CD8-positive, alpha-beta memory T cell (primary cell): ENCODE measurements at regions not wholly inside any gene's neighbourhood (a gene's known extent, or its start where the extent isn't known, plus 50 kb on each side); places are given as distances from the start of the nearest gene placed in this dataset.

Experiments
- CTCF ChIA-PET: fragments of 350-600 bp; sonication (Branson Sonifier 250); formaldehyde crosslinking; loops from one replicate; lab custom pipeline; 2021; ENCODE audit warnings: antibody characterized with exemption; lab: Charles Lee
- POLR2A ChIA-PET: fragments of 350-600 bp; sonication (Branson Sonifier 250); formaldehyde crosslinking; loops from one replicate; lab custom pipeline; 2021; ENCODE audit warnings: antibody characterized with exemption; lab: Charles Lee
- DNase-seq, 5 donors: peaks; one replicate each; pipeline versions ENCODE4 v3.0.0 to v3.0.0-alpha.2; 2020 to 2022; ENCODE audit warnings: mixed read lengths in 1 of 5
- H3K27ac ChIP-seq: one replicate; pipeline ENCODE4 v1.7.0; 2013; ENCODE audit warnings: low read depth, mild to moderate bottlenecking, low read length, moderate library complexity
- H3K27me3 ChIP-seq: 2 replicates; pipeline ENCODE4 v1.7.0; 2013; ENCODE audit warnings: low read length, mild to moderate bottlenecking; ENCODE audit not compliant: insufficient read depth, poor library complexity, severe bottlenecking
- H3K36me3 ChIP-seq: 2 replicates; pipeline ENCODE4 v1.7.0; 2013; ENCODE audit warnings: mild to moderate bottlenecking, low read length, moderate library complexity; ENCODE audit not compliant: insufficient read depth
- H3K4me1 ChIP-seq: 2 replicates; pipeline ENCODE4 v1.7.0; 2013; ENCODE audit warnings: mild to moderate bottlenecking, low read length, moderate library complexity; ENCODE audit not compliant: insufficient read depth
- H3K4me3 ChIP-seq: 2 replicates; pipeline ENCODE4 v1.7.0; 2013; ENCODE audit warnings: mild to moderate bottlenecking, low read length
- H3K9me3 ChIP-seq: 2 replicates; pipeline ENCODE4 v1.7.0; 2013; ENCODE audit warnings: mild to moderate bottlenecking, low read length
- H3K27ac Mint-ChIP-seq, 8 donors: one replicate each; pipeline ENCODE4 v1.8.0; 2020 to 2021; ENCODE audit warnings: mixed read lengths in 8 of 8, mild to moderate bottlenecking in 6 of 8, inconsistent platforms in 3 of 8, moderate library complexity in 3 of 8
- H3K27me3 Mint-ChIP-seq, 2 donors: one replicate each; pipeline ENCODE4 v1.8.0; 2020 to 2021; ENCODE audit warnings: mixed read lengths in 2 of 2, mild to moderate bottlenecking in 1 of 2, moderate library complexity in 1 of 2
- H3K36me3 Mint-ChIP-seq, 3 donors: one replicate each; pipeline ENCODE4 v1.8.0; 2020 to 2021; ENCODE audit warnings: mixed read lengths in 3 of 3, inconsistent platforms in 1 of 3, mild to moderate bottlenecking in 1 of 3
- H3K4me1 Mint-ChIP-seq, 3 donors: one replicate each; pipeline ENCODE4 v1.8.0; 2020 to 2021; ENCODE audit warnings: mixed read lengths in 3 of 3, inconsistent platforms in 1 of 3, mild to moderate bottlenecking in 1 of 3
- H3K4me3 Mint-ChIP-seq, 7 donors: one replicate each; pipeline ENCODE4 v1.8.0; 2020 to 2021; ENCODE audit warnings: mixed read lengths in 7 of 7, mild to moderate bottlenecking in 6 of 7, moderate library complexity in 4 of 7, inconsistent platforms in 2 of 7
- H3K9me3 Mint-ChIP-seq, 5 donors: one replicate each; pipeline ENCODE4 v1.8.0; 2020 to 2022; ENCODE audit warnings: mixed read lengths in 5 of 5, mild to moderate bottlenecking in 3 of 5, moderate library complexity in 2 of 5, inconsistent platforms in 1 of 5

GRCh38 chr4:89422441-89422990 lies 114.9 kb upstream of the GPRIN3 start:
- POLR2A ChIA-PET, result no interaction called here
- H3K4me3 Mint-ChIP-seq, result no peak overlapping the region
- H3K9me3 ChIP-seq, result no peaks in the 10 kb centered on the region
- H3K27me3 ChIP-seq, result no peaks in the 10 kb centered on the region
- no peaks in the 10 kb centered on the region for H3K9me3 Mint-ChIP-seq
- H3K27ac Mint-ChIP-seq, result no peak overlapping the region
- H3K36me3 ChIP-seq, result no peaks in the 10 kb centered on the region
- H3K27ac ChIP-seq, result no peak overlapping the region
- no peak overlapping the region for H3K4me3 ChIP-seq
- CTCF ChIA-PET, result interaction anchor here (2.1 kb wide), 1 partner anchor 196 kb away, joined by 6 read pairs; no protein-coding TSS in a partner anchor
- no peak for DNase-seq
- no peaks in the 10 kb centered on the region for H3K4me1 Mint-ChIP-seq
- no peaks in the 10 kb centered on the region for H3K36me3 Mint-ChIP-seq
- no peaks in the 10 kb centered on the region for H3K4me1 ChIP-seq
- peaks cover 4 to 6% of the 10 kb centered on the region in 2 donors for H3K27me3 Mint-ChIP-seq

GRCh38 chr4:89420507-89420906 lies 112.9 kb upstream of the GPRIN3 start:
- H3K36me3 Mint-ChIP-seq, result no peaks in the 10 kb centered on the region
- H3K4me3 Mint-ChIP-seq, result no peak overlapping the region
- H3K4me1 Mint-ChIP-seq, result no peaks in the 10 kb centered on the region
- no peaks in the 10 kb centered on the region for H3K4me1 ChIP-seq
- no peaks in the 10 kb centered on the region for H3K9me3 ChIP-seq
- H3K27ac Mint-ChIP-seq, result no peak overlapping the region
- H3K27ac ChIP-seq, result no peak overlapping the region
- no peak overlapping the region for H3K4me3 ChIP-seq
- CTCF ChIA-PET, result interaction anchor here (2.1 kb wide), 1 partner anchor 194 kb away, joined by 6 read pairs; no protein-coding TSS in a partner anchor
- no peak for DNase-seq
- H3K9me3 Mint-ChIP-seq, result no peaks in the 10 kb centered on the region
- H3K27me3 Mint-ChIP-seq, result no peaks in the 10 kb centered on the region
- H3K36me3 ChIP-seq, result no peaks in the 10 kb centered on the region
- POLR2A ChIA-PET, result no interaction called here
- no peaks in the 10 kb centered on the region for H3K27me3 ChIP-seq

GRCh38 chr4:89419111-89419695 lies 111.6 kb upstream of the GPRIN3 start:
- no peak overlapping the region for H3K27ac ChIP-seq
- H3K4me1 ChIP-seq, result no peaks in the 10 kb centered on the region
- H3K9me3 ChIP-seq, result no peaks in the 10 kb centered on the region
- Mint-ChIP-seq H3K36me3 (no peaks in the 10 kb centered on the region), H3K27me3 (no peaks in the 10 kb centered on the region), H3K27ac (no peak overlapping the region), H3K9me3 (no peaks in the 10 kb centered on the region), H3K4me3 (no peak overlapping the region), H3K4me1 (no peaks in the 10 kb centered on the region)
- no peak overlapping the region for H3K4me3 ChIP-seq
- no peaks in the 10 kb centered on the region for H3K36me3 ChIP-seq
- POLR2A ChIA-PET, result no interaction called here
- H3K27me3 ChIP-seq, result no peaks in the 10 kb centered on the region
- DNase-seq, result no peak
- CTCF ChIA-PET, result no interaction called here

- Mint-ChIP-seq H3K4me1 (no peaks in the 10 kb centered on the region), H3K27ac (no peak overlapping the region), H3K4me3 (no peak overlapping the region), H3K36me3 (no peaks in the 10 kb centered on the region), H3K27me3 (no peaks in the 10 kb centered on the region), H3K9me3 (no peaks in the 10 kb centered on the region)
- no peaks in the 10 kb centered on the region for H3K4me1 ChIP-seq
- H3K9me3 ChIP-seq, result no peaks in the 10 kb centered on the region
- no peak overlapping the region for H3K4me3 ChIP-seq
- no peaks in the 10 kb centered on the region for H3K27me3 ChIP-seq
- H3K27ac ChIP-seq, result no peak overlapping the region
- DNase-seq, result no peak
- no peaks in the 10 kb centered on the region for H3K36me3 ChIP-seq
- POLR2A ChIA-PET, result no interaction called here
- CTCF ChIA-PET, result no interaction called here
These were observed 109.4 kb upstream of the GPRIN3 start for GRCh38 chr4:89416960-89417359.

GRCh38 chr4:89413518-89413917 lies 105.9 kb upstream of the GPRIN3 start:
- Histone ChIP-seq H3K9me3 (no peaks in the 10 kb centered on the region), H3K27ac (no peak overlapping the region), H3K36me3 (no peaks in the 10 kb centered on the region), H3K4me3 (no peak overlapping the region), H3K27me3 (no peaks in the 10 kb centered on the region), H3K4me1 (no peaks in the 10 kb centered on the region)
- Mint-ChIP-seq H3K9me3 (no peaks in the 10 kb centered on the region), H3K4me3 (no peak overlapping the region), H3K36me3 (no peaks in the 10 kb centered on the region), H3K4me1 (no peaks in the 10 kb centered on the region), H3K27ac (no peak overlapping the region), H3K27me3 (peaks cover 0 to 3% of the 10 kb centered on the region in 2 donors)
- ChIA-PET CTCF (no interaction called here), POLR2A (no interaction called here)
- no peak for DNase-seq

- Mint-ChIP-seq H3K36me3 (peaks cover 0 to 9% (median 0%) of the 10 kb centered on the region in 3 donors), H3K27ac (no peak overlapping the region), H3K4me1 (no peaks in the 10 kb centered on the region), H3K4me3 (no peak overlapping the region), H3K27me3 (peaks cover 0 to 3% of the 10 kb centered on the region in 2 donors), H3K9me3 (no peaks in the 10 kb centered on the region)
- H3K27me3 ChIP-seq, result no peaks in the 10 kb centered on the region
- POLR2A ChIA-PET, result no interaction called here
- no peaks in the 10 kb centered on the region for H3K36me3 ChIP-seq
- no peak overlapping the region for H3K4me3 ChIP-seq
- CTCF ChIA-PET, result interaction anchor here (1.2 kb wide), 1 partner anchor 186 kb away, joined by 3 read pairs; no protein-coding TSS in a partner anchor
- H3K9me3 ChIP-seq, result no peaks in the 10 kb centered on the region
- DNase-seq, result no peak
- H3K4me1 ChIP-seq, result no peaks in the 10 kb centered on the region
- no peak overlapping the region for H3K27ac ChIP-seq
These were observed 104.1 kb upstream of the GPRIN3 start for GRCh38 chr4:89411539-89412309.

- peaks cover 0 to 9% (median 0%) of the 10 kb centered on the region in 3 donors for H3K36me3 Mint-ChIP-seq
- Histone ChIP-seq H3K27ac (no peak overlapping the region), H3K4me1 (no peaks in the 10 kb centered on the region), H3K36me3 (no peaks in the 10 kb centered on the region), H3K27me3 (no peaks in the 10 kb centered on the region), H3K4me3 (no peak overlapping the region), H3K9me3 (no peaks in the 10 kb centered on the region)
- H3K4me1 Mint-ChIP-seq, result no peaks in the 10 kb centered on the region
- ChIA-PET CTCF (no interaction called here), POLR2A (no interaction called here)
- no peak for DNase-seq
- no peaks in the 10 kb centered on the region for H3K9me3 Mint-ChIP-seq
- H3K27ac Mint-ChIP-seq, result no peak overlapping the region
- no peak overlapping the region for H3K4me3 Mint-ChIP-seq
- H3K27me3 Mint-ChIP-seq, result peaks cover 0 to 3% of the 10 kb centered on the region in 2 donors
These were observed 103.1 kb upstream of the GPRIN3 start for GRCh38 chr4:89410687-89411086.

- CTCF ChIA-PET, result no interaction called here
- no peaks in the 10 kb centered on the region for H3K9me3 ChIP-seq
- no peaks in the 10 kb centered on the region for H3K4me1 Mint-ChIP-seq
These were observed 96.9 kb upstream of the GPRIN3 start for GRCh38 chr4:89404530-89404929.

More at GRCh38 chr4:89404530-89404929, 96.9 kb upstream of the GPRIN3 start:
- Histone ChIP-seq H3K4me3 (no peak overlapping the region), H3K27me3 (no peaks in the 10 kb centered on the region), H3K27ac (no peak overlapping the region), H3K4me1 (no peaks in the 10 kb centered on the region), H3K36me3 (no peaks in the 10 kb centered on the region)
- no peak overlapping the region for H3K4me3 Mint-ChIP-seq
- no peaks in the 10 kb centered on the region for H3K27me3 Mint-ChIP-seq
- POLR2A ChIA-PET, result no interaction called here
- H3K27ac Mint-ChIP-seq, result no peak overlapping the region
- H3K9me3 Mint-ChIP-seq, result no peaks in the 10 kb centered on the region
- peaks cover 0 to 9% (median 0%) of the 10 kb centered on the region in 3 donors for H3K36me3 Mint-ChIP-seq
- no peak for DNase-seq
